ENCODE measurements at regions not wholly inside any gene's neighbourhood (a gene's known extent, or its start where the extent isn't known, plus 50 kb on each side); places are given as distances from the start of the nearest gene placed in this dataset.
"Not testable (repeated sequence)": the region's sequence is repeated elsewhere in the genome, so short reads cannot be mapped to it uniquely, and the experiment has no call there.

GRCh38 chr13:69618393-69618792 is 489.2 kb upstream of the ATXN8OS start:
- no peak overlapping the region for H3K4me2 ChIP-seq (ENCODE audit: low read length)
- no peaks in the 10 kb centered on the region for H3K36me3 ChIP-seq (replicated peaks; ENCODE audit: low read depth, low read length)
- H3K4me3 ChIP-seq (ENCODE audit: low read length), result no peak overlapping the region
- no peaks in the 10 kb centered on the region for H4K20me1 ChIP-seq (ENCODE audit: insufficient read depth, low read length)
- H3K4me1 ChIP-seq (ENCODE audit: low read length), result no peaks in the 10 kb centered on the region
- no peaks in the 10 kb centered on the region for H3K27me3 ChIP-seq (ENCODE audit: low read depth, low read length)
- no peak overlapping the region for H3K9ac ChIP-seq (ENCODE audit: low read length)
- H3K9me3 ChIP-seq (ENCODE audit: insufficient read depth, low read length), result no peaks in the 10 kb centered on the region
- TF ChIP-seq EZH2phosphoT487 (IDR thresholded peaks at IDR 0.05; ENCODE audit: low read depth) (no peak), CTCF (IDR thresholded peaks at IDR 0.05; ENCODE audit: low read depth, low read length) (no peak)
- H2AFZ ChIP-seq (ENCODE audit: low read depth, low read length), result no peak overlapping the region
- H3K79me2 ChIP-seq (ENCODE audit: low read length), result no peaks in the 10 kb centered on the region
- no peak overlapping the region for H3K27ac ChIP-seq (ENCODE audit: low read length)

GRCh38 chr13:69617587-69617986 is 490.0 kb upstream of the ATXN8OS start:
- Histone ChIP-seq H3K4me1 (ENCODE audit: low read length) (no peaks in the 10 kb centered on the region), H3K4me2 (ENCODE audit: low read length) (no peak overlapping the region)
- TF ChIP-seq CTCF (IDR thresholded peaks at IDR 0.05; ENCODE audit: low read depth, low read length) (no peak), EZH2phosphoT487 (IDR thresholded peaks at IDR 0.05; ENCODE audit: low read depth) (no peak)

GRCh38 chr13:69616396-69616795 is 491.2 kb upstream of the ATXN8OS start:
- Histone ChIP-seq H3K27me3 (ENCODE audit: low read depth, low read length) (no peaks in the 10 kb centered on the region), H3K9me3 (ENCODE audit: insufficient read depth, low read length) (no peaks in the 10 kb centered on the region), H3K79me2 (ENCODE audit: low read length) (no peaks in the 10 kb centered on the region), H3K4me3 (ENCODE audit: low read length) (no peak overlapping the region), H3K9ac (ENCODE audit: low read length) (no peak overlapping the region), H3K36me3 (replicated peaks; ENCODE audit: low read depth, low read length) (no peaks in the 10 kb centered on the region), H4K20me1 (ENCODE audit: insufficient read depth, low read length) (no peaks in the 10 kb centered on the region), H3K4me2 (ENCODE audit: low read length) (no peak overlapping the region), H2AFZ (ENCODE audit: low read depth, low read length) (no peak overlapping the region), H3K4me1 (ENCODE audit: low read length) (no peaks in the 10 kb centered on the region), H3K27ac (ENCODE audit: low read length) (no peak overlapping the region)
- TF ChIP-seq CTCF (IDR thresholded peaks at IDR 0.05; ENCODE audit: low read depth, low read length) (no peak), EZH2phosphoT487 (IDR thresholded peaks at IDR 0.05; ENCODE audit: low read depth) (no peak)

More at GRCh38 chr13:69617587-69617986, 490.0 kb upstream of the ATXN8OS start:
- Histone ChIP-seq H3K9ac (ENCODE audit: low read length) (no peak overlapping the region), H3K79me2 (ENCODE audit: low read length) (no peaks in the 10 kb centered on the region), H3K27ac (ENCODE audit: low read length) (no peak overlapping the region), H3K27me3 (ENCODE audit: low read depth, low read length) (no peaks in the 10 kb centered on the region), H4K20me1 (ENCODE audit: insufficient read depth, low read length) (no peaks in the 10 kb centered on the region), H3K4me3 (ENCODE audit: low read length) (no peak overlapping the region), H3K36me3 (replicated peaks; ENCODE audit: low read depth, low read length) (no peaks in the 10 kb centered on the region), H2AFZ (ENCODE audit: low read depth, low read length) (no peak overlapping the region), H3K9me3 (ENCODE audit: insufficient read depth, low read length) (no peaks in the 10 kb centered on the region)

- not testable (repeated sequence) for H2AFZ ChIP-seq (ENCODE audit: low read depth, low read length); H3K4me3 ChIP-seq (ENCODE audit: low read length); H3K4me2 ChIP-seq (ENCODE audit: low read length); H3K4me1 ChIP-seq (ENCODE audit: low read length); H3K36me3 ChIP-seq (replicated peaks; ENCODE audit: low read depth, low read length); H3K27me3 ChIP-seq (ENCODE audit: low read depth, low read length); H3K79me2 ChIP-seq (ENCODE audit: low read length); H4K20me1 ChIP-seq (ENCODE audit: insufficient read depth, low read length); H3K9ac ChIP-seq (ENCODE audit: low read length); H3K27ac ChIP-seq (ENCODE audit: low read length); H3K9me3 ChIP-seq (ENCODE audit: insufficient read depth, low read length)
These were observed 492.6 kb upstream of the ATXN8OS start for GRCh38 chr13:69615055-69615454.

GRCh38 chr13:69604698-69605097 is 502.9 kb upstream of the ATXN8OS start:
- no peak overlapping the region for H3K27ac ChIP-seq (ENCODE audit: low read length)
- no peaks in the 10 kb centered on the region for H3K36me3 ChIP-seq (replicated peaks; ENCODE audit: low read depth, low read length)
- TF ChIP-seq CTCF (IDR thresholded peaks at IDR 0.05; ENCODE audit: low read depth, low read length), result no peak
- TF ChIP-seq EZH2phosphoT487 (IDR thresholded peaks at IDR 0.05; ENCODE audit: low read depth), result no peak
- H3K4me2 ChIP-seq (ENCODE audit: low read length), result no peak overlapping the region
- H3K4me1 ChIP-seq (ENCODE audit: low read length), result no peaks in the 10 kb centered on the region
- H2AFZ ChIP-seq (ENCODE audit: low read depth, low read length), result no peak overlapping the region
- no peaks in the 10 kb centered on the region for H4K20me1 ChIP-seq (ENCODE audit: insufficient read depth, low read length)
- no peak overlapping the region for H3K4me3 ChIP-seq (ENCODE audit: low read length)
- H3K9ac ChIP-seq (ENCODE audit: low read length), result no peak overlapping the region
- no peaks in the 10 kb centered on the region for H3K27me3 ChIP-seq (ENCODE audit: low read depth, low read length)
- no peaks in the 10 kb centered on the region for H3K9me3 ChIP-seq (ENCODE audit: insufficient read depth, low read length)
- H3K79me2 ChIP-seq (ENCODE audit: low read length), result no peaks in the 10 kb centered on the region
